ENCODE measurements at regions not wholly inside any gene's neighbourhood (a gene's known extent, or its start where the extent isn't known, plus 50 kb on each side); places are given as distances from the start of the nearest gene placed in this dataset.

- TF ChIP-seq, protein P1, sequence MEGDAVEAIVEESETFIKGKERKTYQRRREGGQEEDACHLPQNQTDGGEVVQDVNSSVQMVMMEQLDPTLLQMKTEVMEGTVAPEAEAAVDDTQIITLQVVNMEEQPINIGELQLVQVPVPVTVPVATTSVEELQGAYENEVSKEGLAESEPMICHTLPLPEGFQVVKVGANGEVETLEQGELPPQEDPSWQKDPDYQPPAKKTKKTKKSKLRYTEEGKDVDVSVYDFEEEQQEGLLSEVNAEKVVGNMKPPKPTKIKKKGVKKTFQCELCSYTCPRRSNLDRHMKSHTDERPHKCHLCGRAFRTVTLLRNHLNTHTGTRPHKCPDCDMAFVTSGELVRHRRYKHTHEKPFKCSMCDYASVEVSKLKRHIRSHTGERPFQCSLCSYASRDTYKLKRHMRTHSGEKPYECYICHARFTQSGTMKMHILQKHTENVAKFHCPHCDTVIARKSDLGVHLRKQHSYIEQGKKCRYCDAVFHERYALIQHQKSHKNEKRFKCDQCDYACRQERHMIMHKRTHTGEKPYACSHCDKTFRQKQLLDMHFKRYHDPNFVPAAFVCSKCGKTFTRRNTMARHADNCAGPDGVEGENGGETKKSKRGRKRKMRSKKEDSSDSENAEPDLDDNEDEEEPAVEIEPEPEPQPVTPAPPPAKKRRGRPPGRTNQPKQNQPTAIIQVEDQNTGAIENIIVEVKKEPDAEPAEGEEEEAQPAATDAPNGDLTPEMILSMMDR (conservative IDR thresholded peaks at IDR 0.05; ENCODE audit: low read depth, low read length), result no peak
- TF ChIP-seq EZH2 (IDR thresholded peaks at IDR 0.05; ENCODE audit: borderline replicate concordance, low read depth, low read length, poor library complexity, severe bottlenecking), result no peak
These were observed 79.4 kb upstream of the SETMAR start for GRCh38 chr3:4223777-4224176.
